NCI-H748 (cell line): ENCODE measurements at regions not wholly inside any gene's neighbourhood (a gene's known extent, or its start where the extent isn't known, plus 50 kb on each side); places are given as distances from the start of the nearest gene placed in this dataset.
"Not testable (repeated sequence)": the region's sequence is repeated elsewhere in the genome, so short reads cannot be mapped to it uniquely, and the experiment has no call there.

Experiments
- DNase-seq: peaks from one replicate; lab custom pipeline; 2025; ENCODE audit not compliant: unreplicated experiment; lab: John Stamatoyannopoulos, UW

- DNase-seq = no peak
Measured at GRCh38 chr6:40887079-40887791, 151.8 kb downstream of the UNC5CL start.

- DNase-seq = no peak
Measured at GRCh38 chr6:40885139-40885774, 153.8 kb downstream of the UNC5CL start.

GRCh38 chr6:40882323-40882997, 156.6 kb downstream of the UNC5CL start:
- peak; percentile 72 for DNase-seq

GRCh38 chr6:40881501-40881900, 157.5 kb downstream of the UNC5CL start:
- no peak for DNase-seq

GRCh38 chr6:40880906-40881305, 158.1 kb downstream of the UNC5CL start:
- peak; percentile 43 for DNase-seq

GRCh38 chr6:40879169-40879568, 159.9 kb downstream of the UNC5CL start:
- DNase-seq = no peak

GRCh38 chr6:40877362-40877761, 161.7 kb downstream of the UNC5CL start:
- DNase-seq = no peak

GRCh38 chr6:40876336-40876735, 162.7 kb downstream of the UNC5CL start:
- no peak for DNase-seq

GRCh38 chr6:40874495-40874894, 164.5 kb downstream of the UNC5CL start:
- peak; percentile 49 for DNase-seq

GRCh38 chr6:40871424-40871823, 167.6 kb downstream of the UNC5CL start:
- no peak for DNase-seq

GRCh38 chr6:40868089-40868865, 170.7 kb downstream of the UNC5CL start:
- not testable (repeated sequence) for DNase-seq

GRCh38 chr6:40867527-40867926, 171.5 kb downstream of the UNC5CL start:
- DNase-seq = not testable (repeated sequence)

- DNase-seq = not testable (repeated sequence)
Measured at GRCh38 chr6:40865259-40865658, 173.8 kb downstream of the UNC5CL start.

GRCh38 chr6:40860443-40860842, 178.6 kb downstream of the UNC5CL start:
- DNase-seq = peak; percentile 61

GRCh38 chr6:40856271-40856670, 182.8 kb downstream of the UNC5CL start:
- DNase-seq = no peak

GRCh38 chr6:40855168-40855880, 183.7 kb downstream of the UNC5CL start:
- DNase-seq = no peak

- DNase-seq = no peak
Measured at GRCh38 chr6:40854592-40854991, 184.4 kb downstream of the UNC5CL start.

GRCh38 chr6:40852779-40853373, 186.1 kb downstream of the UNC5CL start:
- DNase-seq = peak; percentile 42

- DNase-seq = no peak
Measured at GRCh38 chr6:40849546-40849945, 189.5 kb downstream of the UNC5CL start.

- peak; percentile 19 for DNase-seq
Measured at GRCh38 chr6:40848868-40849514, 190.0 kb downstream of the UNC5CL start.
